Lung (tissue), 11 donors: ENCODE measurements at regions not wholly inside any gene's neighbourhood (a gene's known extent, or its start where the extent isn't known, plus 50 kb on each side); places are given as distances from the start of the nearest gene placed in this dataset.

ENCODE experiments used
- ATAC-seq: fragments of 200-7000 bp; cut with Tn5 transposase; one replicate; pipeline ENCODE4 v1.9.1; 2020; ENCODE audit warnings: moderate number of reproducible peaks; ENCODE audit not compliant: insufficient read depth, low FRiP score
- DNase-seq, 3 donors: peaks; one replicate each; pipeline ENCODE4 v3.0.0-alpha.2; 2013 to 2017
- H3K27ac ChIP-seq, 2 donors: one replicate each; pipeline ENCODE4 v1.5.1; 2013; ENCODE audit warnings: mild to moderate bottlenecking in 2 of 2, moderate library complexity in 2 of 2, control low read depth in 1 of 2, inconsistent platforms in 1 of 2, low read depth in 1 of 2, low read length in 1 of 2
- H3K27me3 ChIP-seq, 3 donors: one replicate each; pipeline ENCODE4 v1.5.1; 2013; ENCODE audit warnings: low read length in 2 of 3; ENCODE audit not compliant: control insufficient read depth in 3 of 3, insufficient read depth in 3 of 3
- H3K36me3 ChIP-seq, 4 donors: one replicate each; pipeline ENCODE4 v1.5.1; 2013; ENCODE audit warnings: low read length in 4 of 4, mild to moderate bottlenecking in 1 of 4, moderate library complexity in 1 of 4; ENCODE audit not compliant: control insufficient read depth in 4 of 4, insufficient read depth in 4 of 4
- H3K4me1 ChIP-seq, 5 donors: one replicate each; pipeline ENCODE4 v1.5.1; 2013; ENCODE audit warnings: low read length in 5 of 5, mild to moderate bottlenecking in 2 of 5, moderate library complexity in 1 of 5; ENCODE audit not compliant: control insufficient read depth in 5 of 5, insufficient read depth in 5 of 5
- H3K4me3 ChIP-seq: one replicate; pipeline ENCODE4 v1.5.1; 2013; ENCODE audit warnings: mild to moderate bottlenecking, control low read depth, moderate library complexity
- H3K9ac ChIP-seq, 2 donors: one replicate each; pipeline ENCODE4 v1.5.1; 2013; ENCODE audit warnings: low read length in 2 of 2, control low read depth in 1 of 2; ENCODE audit not compliant: insufficient read depth in 1 of 2
- H3K9me3 ChIP-seq, 4 donors: one replicate each; pipeline ENCODE4 v1.5.1; 2013; ENCODE audit warnings: low read length in 3 of 4, mild to moderate bottlenecking in 1 of 4, moderate library complexity in 1 of 4; ENCODE audit not compliant: control insufficient read depth in 4 of 4, insufficient read depth in 3 of 4
- CTCF ChIP-seq: IDR thresholded peaks from 2 replicates; pipeline ENCODE4 v1.5.1; 2012; ENCODE audit warnings: mild to moderate bottlenecking; ENCODE audit errors: control extremely low read depth, extremely low read depth
- WGBS, 2 donors: extraction: QIAGEN DNeasy Blood & Tissue Kit; methylation state at CpG; one replicate each; pipeline ENCODE4 v1.1.7; 2013; 5-methylcytosine and 5-hydroxymethylcytosine counted together
- donor health status: control.
- donor health status: control.
- donor health status: Bipolar disorder and iron deficiency.
- donor health status: healthy.
- donor health status: DM: yes; HTN: yes; CAD: no.

GRCh38 chr11:98115873-98116272, 904.9 kb upstream of the CNTN5 start:
- Histone ChIP-seq H3K4me1 (no peaks in the 10 kb centered on the region), H3K4me3 (no peak overlapping the region), H3K9me3 (no peaks in the 10 kb centered on the region), H3K36me3 (no peaks in the 10 kb centered on the region), H3K27ac (no peak overlapping the region), H3K27me3 (no peaks in the 10 kb centered on the region), H3K9ac (no peak overlapping the region)
- 68 to 79% methylated on average over 1 of the region's 1 CpG for WGBS, 2 donors
- DNase-seq (no peak), ATAC-seq (no peak)
- no peak for TF ChIP-seq CTCF

DNA sequence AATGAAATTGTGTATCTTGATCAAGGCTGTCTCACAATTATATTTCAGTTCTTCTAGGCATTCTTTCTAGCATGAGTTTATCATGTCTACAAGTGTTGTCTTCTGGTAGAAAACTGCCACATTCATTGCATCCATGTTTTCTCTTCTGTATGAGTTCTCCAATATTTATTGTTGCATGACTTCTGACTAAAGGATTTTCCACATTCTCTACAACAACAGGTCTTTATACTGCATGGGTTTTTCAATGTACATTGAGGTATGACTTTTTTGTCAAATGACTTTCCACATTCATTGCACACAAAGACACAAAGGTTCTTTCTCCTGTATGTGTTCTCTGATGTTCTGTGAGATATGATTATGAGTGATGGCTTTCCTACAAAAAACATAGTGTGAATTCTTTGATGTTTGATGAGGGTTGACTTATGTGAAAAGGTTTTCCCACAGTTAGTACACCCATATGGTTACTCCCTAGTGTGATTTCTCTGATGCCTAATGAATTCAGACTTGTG, 890.6 kb upstream of the CNTN5 start:
- no peak overlapping the region for H3K27ac ChIP-seq
- H3K9ac ChIP-seq, result no peak overlapping the region
- ATAC-seq, result no peak
- TF ChIP-seq CTCF, result no peak
- no peaks in the 10 kb centered on the region for H3K36me3 ChIP-seq
- H3K27me3 ChIP-seq, result no peaks in the 10 kb centered on the region
- peaks cover 0 to 7% (median 0%) of the 10 kb centered on the region in 4 donors for H3K9me3 ChIP-seq
- H3K4me3 ChIP-seq, result no peak overlapping the region
- H3K4me1 ChIP-seq, result no peaks in the 10 kb centered on the region
- no peak for DNase-seq

DNA sequence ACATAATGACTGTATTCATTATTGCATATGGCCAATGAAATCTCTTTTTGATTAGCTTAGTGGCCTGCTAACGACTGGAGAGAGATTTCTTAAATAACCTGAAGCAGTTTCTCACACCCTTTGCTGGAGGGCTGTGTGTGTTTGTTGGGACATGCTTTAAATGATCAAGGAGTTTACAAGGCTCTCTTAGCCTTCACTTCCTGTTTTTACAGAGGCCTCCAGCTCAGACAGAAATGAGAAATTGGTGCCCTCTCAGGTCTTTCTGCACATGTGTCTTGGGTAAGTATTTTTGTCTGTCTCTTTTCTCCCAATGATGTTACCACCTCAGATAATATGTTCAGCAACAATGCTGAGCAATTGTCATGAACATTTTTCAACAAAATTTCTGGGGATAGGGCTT, 884.4 kb upstream of the CNTN5 start:
- Histone ChIP-seq H3K4me3 (no peak overlapping the region), H3K36me3 (no peaks in the 10 kb centered on the region), H3K9ac (no peak overlapping the region), H3K27me3 (no peaks in the 10 kb centered on the region), H3K4me1 (no peaks in the 10 kb centered on the region), H3K9me3 (peaks cover 0 to 2% (median 0%) of the 10 kb centered on the region in 4 donors), H3K27ac (no peak overlapping the region)
- ATAC-seq (no peak), DNase-seq (no peak)
- 52 to 73% methylated on average over 1 of the region's 1 CpG for WGBS, 2 donors
- no peak for TF ChIP-seq CTCF

- no peaks in the 10 kb centered on the region for H3K27me3 ChIP-seq
- no peak overlapping the region for H3K4me3 ChIP-seq
- DNase-seq (no peak), ATAC-seq (no peak)
- 81 to 82% methylated on average over 3 of the region's 3 CpGs for WGBS, 2 donors
- no peaks in the 10 kb centered on the region for H3K4me1 ChIP-seq
- H3K9ac ChIP-seq, result no peak overlapping the region
- no peak for TF ChIP-seq CTCF
- no peak overlapping the region for H3K27ac ChIP-seq
- H3K36me3 ChIP-seq, result no peaks in the 10 kb centered on the region
- H3K9me3 ChIP-seq, result peaks cover 0 to 2% (median 0%) of the 10 kb centered on the region in 4 donors
Measured at GRCh38 chr11:98137437-98137836, 883.3 kb upstream of the CNTN5 start.
